ELF-1 (cell line): ENCODE measurements at regions not wholly inside any gene's neighbourhood (a gene's known extent, or its start where the extent isn't known, plus 50 kb on each side); places are given as distances from the start of the nearest gene placed in this dataset.
A peak's percentile ranks its signal among the peaks of the same experiment; 100 is the strongest.
"Not testable (repeated sequence)": the region's sequence is repeated elsewhere in the genome, so short reads cannot be mapped to it uniquely, and the experiment has no call there.

Source experiments
- DNase-seq: peaks from one replicate; pipeline ENCODE4 v3.0.0-alpha.2; 2016; ENCODE audit warnings: low read depth, low spot score

DNA sequence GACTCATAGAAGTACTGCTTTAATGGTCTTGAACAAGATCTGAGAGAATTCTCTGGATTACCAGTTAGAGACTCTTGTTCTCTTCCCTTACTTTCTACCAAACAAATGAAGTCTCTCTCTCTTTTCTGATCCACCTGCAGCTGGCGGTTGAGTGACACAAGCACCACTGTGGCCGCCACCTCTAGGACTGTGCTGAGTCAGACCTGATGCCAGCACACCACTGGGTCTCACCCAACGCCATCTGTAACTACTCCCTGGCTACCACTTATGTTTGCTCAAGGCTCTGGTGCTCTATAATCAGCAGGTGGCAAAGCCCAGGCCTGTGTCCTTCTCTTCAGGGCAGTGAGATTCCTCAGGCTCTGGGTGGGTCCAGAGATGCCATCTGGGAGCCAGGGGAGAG, 1173.5 kb downstream of the RPA4 start:
- DNase-seq, result no peak

DNA sequence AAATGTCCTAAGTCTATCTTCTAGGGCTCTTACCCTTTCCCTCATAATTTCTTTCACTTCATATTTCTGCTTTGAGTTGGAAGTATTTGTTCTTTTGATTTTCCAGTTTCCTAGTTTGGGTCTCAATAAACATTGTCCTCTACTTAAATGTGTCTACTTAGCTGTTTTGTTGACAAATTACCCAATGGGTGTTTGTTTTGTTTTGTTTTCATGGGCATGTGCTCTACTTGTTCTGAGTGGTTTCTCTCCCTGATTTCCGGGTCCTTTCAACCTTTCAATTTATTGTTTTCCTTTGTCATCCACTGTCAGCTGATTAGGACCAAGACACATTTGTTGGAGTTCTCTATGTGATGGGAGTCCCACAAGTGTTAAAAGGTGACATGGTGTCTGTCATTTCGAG, 1181.4 kb downstream of the RPA4 start:
- no peak for DNase-seq

DNA sequence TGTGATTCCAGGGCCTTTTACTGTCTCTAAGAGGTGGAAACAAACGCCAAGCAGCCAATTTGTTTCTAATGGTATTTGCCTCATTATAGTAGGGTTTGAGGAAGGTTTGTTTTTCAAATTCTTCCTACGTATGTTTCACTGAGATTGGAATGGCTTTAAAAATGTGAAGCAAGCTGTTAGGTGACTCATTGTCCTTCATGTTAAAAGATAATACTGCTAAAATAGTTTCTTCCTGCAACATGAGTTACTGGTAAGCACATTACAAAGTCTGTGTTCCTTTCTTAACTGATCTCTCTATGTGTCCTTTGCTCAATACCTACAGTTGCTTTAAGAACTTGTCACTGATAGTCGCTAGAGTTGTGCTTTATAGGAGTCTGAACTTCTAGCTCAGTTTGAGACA, 1183.9 kb downstream of the RPA4 start:
- DNase-seq, result no peak

DNA sequence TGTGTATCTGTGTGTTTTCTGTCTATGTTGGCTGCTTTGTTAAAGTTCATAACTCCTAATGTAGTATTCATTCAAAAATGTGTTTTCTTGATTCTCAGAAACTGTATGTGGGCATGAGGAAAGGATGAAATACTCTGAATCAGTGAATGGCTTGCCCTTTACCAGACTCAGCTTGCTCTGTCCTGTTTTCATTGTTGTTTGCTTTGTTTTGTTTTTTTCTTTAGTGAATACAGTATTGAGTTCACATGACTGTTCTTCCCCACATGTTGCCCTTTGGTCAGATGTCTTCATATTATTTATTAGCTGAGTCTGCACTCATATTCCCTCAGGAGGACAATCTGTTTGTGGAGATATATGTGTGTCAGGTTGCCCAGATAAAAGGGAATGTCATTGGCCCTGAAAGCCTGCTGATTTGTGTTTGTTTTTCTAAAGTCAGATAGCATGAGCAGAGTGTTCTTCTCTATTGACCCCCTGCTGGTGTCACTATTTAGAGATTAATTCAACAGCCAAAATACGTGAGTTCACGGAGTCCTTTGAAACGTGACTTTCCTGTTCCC, 1184.4 kb downstream of the RPA4 start:
- DNase-seq, result no peak

DNA sequence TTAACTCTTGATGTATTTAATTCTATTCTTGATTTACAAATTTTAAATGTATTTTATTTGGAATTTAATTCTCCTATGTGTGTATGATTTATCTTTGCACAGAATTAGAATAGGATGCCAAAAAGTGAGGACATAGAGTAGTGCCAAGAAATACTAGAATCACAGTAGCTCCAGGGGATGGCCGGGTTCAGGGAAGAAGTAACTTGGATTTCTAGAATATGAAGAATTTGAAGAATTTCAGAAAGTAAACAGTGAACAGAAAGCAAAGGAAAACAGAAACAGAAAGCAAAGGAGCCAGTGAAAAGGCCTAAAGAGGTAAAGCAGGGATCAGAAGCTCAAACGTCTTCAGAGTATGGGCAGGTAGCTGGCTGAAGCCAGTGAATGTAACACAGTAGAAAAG, 1187.6 kb downstream of the RPA4 start:
- peak; percentile 30 for DNase-seq

DNA sequence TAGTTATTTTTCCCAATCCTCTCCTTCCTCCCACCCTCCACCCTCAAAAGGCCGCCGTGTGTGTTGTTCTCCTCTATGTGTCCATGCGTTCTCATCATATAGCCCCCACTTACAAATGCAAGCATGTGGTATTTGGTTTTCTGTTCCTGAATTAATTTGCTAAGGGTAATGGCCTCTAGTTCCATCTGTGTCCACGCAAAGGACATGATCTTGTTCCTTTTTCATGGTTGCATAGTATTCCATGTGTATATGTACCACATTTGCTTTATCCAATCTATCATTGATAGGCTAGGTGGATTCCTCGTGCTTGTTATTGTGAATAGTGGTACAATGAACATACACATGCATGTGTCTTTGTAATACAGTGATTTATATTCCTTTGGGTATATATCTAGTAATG, 1193.7 kb downstream of the RPA4 start:
- no peak for DNase-seq

DNA sequence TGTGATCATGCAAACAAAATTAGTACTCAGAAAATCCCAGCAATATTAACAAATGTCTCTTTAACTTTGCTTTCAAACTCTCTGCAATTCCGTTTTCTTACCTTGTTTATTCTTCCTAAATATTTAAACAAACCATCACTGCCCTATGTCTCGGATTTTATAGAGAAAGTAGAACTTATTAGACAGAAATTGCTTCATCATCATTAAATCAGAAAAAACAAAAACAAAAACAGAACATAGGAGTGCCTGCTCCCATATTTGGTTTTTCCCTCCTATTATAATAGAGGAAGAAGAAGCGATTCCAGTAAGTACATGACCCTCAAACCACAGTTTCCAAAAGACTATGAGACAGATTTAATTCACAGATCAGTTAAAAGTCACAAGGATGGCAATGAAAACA, 1228.0 kb downstream of the RPA4 start:
- DNase-seq, result no peak

DNA sequence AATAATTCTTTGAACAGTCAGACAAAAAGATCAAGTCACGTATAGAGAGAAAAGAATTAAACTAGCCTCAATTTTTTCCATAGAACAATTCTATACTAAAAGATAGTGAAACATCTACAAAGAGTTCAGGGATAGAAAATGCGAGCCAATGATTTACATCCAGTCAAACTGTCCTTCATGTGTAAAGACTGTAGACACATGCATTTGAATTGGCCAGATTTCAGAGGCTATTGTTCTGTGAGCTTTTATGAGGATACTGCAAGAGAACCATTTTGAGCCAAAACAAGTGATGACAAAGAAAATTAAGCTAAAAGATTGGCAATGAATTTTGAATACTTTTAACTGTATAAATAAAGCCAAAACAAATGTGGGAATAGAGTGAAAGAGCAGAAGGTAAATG, 1230.3 kb downstream of the RPA4 start:
- DNase-seq, result no peak

DNA sequence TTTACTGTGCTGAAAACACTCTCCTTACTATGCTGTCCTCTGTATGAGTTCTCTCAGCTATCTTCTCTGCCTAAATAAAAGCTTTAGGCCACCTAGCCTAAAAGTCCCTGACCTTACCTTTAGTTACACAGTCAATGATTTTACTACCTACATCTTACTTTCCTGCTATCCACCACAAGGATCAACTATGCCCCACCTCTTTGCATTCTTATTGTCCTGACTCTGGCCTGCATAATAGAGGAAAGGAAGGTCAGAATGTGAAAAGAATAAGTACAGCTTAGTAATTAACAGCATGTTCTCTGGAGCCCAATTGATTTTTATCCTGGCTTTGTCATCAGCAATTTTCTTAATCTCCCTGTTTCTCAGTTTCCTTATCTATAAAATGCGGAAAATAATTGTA, 1257.8 kb downstream of the RPA4 start:
- no peak for DNase-seq

DNA sequence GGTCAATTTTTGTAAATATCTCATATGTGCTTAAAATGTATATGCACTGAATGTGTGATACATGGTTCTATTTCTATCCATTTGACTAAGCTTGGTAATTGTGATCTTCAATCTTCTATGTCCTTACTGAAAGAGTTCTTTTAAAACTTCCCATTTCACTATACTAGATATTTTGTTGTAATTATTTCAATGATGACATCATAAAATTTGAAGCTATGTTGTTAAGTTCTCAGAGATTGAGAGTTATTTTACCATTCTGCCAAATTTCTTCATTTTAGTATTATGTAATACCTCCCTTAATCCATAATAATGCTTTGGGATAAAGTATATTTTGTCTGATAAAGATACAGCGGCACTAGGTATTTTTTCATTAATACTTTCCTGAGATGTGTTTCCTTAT, 1307.3 kb downstream of the RPA4 start:
- DNase-seq, result no peak

DNA sequence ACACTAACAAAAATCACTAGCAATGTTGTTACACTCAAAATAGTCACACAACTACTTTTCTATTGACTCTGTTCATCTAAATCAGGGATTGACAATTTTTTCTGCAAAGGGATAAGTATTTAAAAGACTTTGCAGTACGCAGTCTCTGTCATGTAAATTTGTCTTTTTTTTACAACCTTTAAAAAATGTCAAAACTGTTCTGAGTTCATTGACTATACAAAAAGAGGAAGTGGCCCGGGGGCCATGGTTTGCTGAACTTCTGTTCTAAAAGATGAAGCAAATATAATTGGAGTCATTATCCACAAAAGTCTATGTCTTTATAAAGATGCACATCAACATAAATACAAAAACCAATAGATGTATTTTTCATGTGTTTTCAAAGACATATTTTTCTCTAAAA, 1310.3 kb downstream of the RPA4 start:
- DNase-seq, result no peak

DNA sequence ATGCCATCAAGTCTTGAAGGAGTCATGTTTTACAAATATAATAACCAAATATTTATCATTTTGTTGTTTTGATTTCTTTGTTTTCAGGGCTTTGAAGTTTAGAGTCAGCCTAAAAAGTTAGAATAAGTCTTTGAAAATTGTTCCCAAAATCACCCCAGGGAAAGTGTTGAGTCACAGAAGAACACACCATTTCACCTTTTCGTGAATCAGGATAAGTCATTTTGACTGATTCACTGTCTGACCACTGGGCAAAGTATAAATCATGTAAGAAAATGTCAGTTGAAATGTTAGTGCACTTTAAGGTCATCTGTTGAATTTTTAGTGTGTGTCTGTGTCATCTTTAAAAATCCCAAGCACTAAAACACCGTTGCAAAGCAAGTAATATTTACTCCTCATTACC, 1320.1 kb downstream of the RPA4 start:
- DNase-seq, result no peak

DNA sequence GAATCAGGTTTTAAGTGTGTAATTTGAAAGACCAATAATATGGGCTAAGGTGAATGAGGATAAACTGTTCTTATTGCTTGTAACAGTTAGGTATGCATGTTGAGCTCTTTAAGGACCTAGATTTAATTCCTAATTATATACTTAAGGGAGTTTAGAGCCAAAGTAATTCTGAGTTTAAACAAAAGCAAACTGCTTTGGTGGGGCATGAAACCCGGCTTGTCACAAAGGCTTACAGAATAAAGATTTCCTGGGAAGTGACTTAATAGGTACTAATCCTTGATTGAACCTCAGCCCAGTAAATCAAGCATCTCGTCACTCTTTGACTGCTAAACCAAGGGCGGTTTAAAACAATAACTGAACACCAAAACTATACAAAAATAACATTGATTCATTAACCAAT, 1324.2 kb downstream of the RPA4 start:
- DNase-seq, result no peak

DNA sequence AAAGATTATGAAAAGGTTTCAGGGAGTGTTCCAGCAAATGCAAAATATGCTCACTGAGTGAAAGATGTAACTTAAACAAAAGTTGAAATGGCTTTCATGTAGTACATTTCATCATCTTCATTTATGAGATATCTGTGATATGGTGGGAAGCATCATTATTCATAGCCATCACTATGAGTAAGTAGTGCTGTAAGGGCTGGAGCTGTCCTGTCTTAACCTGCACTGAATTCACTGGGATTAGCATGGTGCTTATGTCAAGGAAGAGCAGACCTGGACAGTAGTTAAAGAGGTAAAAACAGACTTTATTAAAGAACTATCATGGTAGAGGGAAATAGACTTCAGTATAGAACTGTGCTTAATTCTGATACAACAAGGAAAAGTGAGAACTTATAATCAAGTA, 1347.3 kb downstream of the RPA4 start:
- no peak for DNase-seq

DNA sequence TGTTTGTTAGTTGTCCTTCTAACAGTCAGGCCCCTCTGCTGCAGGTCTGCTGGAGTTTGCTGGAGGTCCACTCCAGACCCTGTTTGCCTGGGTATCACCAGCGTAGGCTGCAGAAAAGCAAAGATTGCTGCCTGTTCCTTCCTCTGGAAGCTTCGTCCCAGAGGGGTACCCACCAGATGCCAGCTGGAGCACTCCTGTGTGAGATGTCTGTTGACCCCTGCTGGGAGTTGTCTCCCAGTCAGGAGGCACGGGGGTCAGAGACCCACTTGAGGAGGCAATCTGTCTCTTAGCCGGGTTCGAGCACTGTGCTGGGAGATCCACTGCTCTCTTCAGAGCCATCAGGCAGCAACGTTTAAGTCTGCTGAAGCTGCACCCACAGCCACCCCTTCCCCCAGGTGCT, 1356.4 kb downstream of the RPA4 start:
- not testable (repeated sequence) for DNase-seq

DNA sequence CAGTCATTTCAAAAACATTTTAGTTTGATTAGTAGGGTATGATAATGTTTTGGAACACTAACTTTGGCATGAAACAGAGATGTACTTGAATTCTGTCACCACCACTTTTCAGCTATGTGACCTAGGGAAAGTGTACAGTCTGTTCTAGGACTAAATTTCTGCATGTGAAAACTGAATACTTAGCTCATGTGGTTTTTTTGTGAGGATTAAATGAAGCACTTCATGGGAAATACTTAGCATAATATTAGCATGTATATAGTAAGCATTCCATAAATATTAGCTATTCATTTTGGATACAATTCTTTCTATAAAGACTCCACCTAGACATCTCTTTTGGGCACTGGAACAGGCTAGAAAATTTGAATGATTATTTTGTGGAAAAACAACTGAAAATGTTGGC, 1379.4 kb downstream of the RPA4 start:
- no peak for DNase-seq

DNA sequence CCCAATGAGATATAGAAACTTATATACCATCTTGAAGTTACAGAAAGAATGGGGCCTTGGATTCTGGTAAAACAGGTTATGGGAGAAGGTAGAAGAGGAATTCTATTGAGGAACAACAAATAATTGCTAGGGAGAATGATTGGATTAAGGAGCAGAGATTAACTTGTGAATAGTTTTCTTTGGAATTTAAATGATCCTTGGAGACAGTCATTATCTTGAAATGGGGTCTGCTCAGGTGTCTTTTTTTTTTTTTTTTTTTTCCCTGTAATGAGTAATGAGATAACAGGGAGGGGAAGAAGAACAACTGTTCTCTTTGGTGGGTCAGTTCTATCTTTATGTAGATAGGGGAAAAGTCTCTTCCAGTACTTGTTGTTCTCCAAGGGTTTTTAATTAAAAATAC, 1406.0 kb downstream of the RPA4 start:
- no peak for DNase-seq

DNA sequence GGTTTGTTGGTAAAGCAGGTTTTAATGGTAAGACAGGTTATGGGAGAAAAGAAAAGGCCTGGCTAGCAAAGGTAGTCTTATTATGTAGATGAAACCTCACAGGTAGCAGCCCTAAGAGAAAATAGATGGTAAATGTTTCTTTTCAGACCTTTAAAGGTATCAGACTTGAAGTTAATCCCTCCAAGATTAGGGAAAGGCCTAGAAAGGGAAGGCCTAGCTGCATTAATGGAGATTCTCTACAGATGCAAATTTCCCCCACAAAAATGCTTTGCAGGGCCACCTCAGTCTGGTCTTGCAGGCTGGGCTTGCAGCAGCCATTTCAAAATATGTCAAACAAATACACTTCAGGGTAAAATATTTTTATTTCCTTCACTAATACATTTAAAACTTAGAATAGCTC, 1410.6 kb downstream of the RPA4 start:
- DNase-seq, result no peak

DNA sequence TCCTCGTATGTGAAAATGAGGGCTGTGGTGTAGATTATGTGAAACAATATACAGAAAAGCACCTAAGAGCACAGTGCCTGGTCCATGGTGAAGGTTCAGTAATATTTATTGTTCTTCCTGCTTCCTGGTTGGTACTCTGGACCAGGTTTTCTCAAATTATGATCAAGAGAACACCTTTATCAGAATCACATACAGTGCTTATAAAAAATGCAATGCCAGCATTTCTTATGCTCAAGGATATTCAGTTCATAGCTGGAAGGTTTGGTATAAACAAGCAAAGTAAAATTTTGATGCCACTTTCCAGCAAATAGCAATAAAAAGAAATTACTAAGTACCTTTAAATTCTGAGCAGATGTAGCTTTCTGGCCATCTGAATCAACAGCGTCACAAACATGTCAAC, 1412.4 kb downstream of the RPA4 start:
- DNase-seq, result no peak

DNA sequence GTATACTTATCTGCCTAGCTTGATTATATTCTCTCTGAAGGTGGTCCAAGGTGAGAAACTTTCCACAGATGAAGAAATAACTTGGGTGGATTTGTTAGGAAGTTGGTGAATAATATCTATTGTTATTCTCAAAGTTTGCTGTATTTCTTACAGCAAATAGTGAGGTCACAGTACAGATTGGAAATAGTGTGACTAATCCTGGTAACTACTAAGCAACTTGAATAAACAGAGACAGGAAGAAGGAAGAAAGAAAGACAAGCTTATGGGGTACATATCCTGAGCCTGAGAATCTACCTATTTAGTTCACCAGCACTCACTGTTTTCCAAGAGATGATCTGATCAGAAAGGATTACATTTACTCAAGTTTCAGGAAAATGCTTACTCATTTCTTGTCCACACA, 1416.1 kb downstream of the RPA4 start:
- no peak for DNase-seq

DNA sequence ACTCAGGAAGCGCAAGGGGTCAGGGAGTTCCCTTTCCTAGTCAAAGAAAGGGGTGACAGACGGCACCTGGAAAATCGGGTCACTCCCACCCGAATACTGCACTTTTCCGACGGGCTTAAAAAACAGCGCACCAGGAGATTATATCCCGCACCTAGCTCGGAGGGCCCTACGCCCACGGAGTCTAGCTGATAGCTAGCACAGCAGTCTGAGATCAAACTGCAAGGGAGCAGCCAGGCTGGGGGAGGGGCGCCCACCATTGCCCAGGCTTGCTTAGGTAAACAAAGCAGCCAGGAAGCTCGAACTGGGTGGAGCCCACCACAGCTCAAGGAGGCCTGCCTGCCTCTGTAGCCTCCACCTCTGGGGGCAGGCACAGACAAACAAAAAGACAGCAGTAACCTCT, 1416.8 kb downstream of the RPA4 start:
- DNase-seq, result not testable (repeated sequence)

DNA sequence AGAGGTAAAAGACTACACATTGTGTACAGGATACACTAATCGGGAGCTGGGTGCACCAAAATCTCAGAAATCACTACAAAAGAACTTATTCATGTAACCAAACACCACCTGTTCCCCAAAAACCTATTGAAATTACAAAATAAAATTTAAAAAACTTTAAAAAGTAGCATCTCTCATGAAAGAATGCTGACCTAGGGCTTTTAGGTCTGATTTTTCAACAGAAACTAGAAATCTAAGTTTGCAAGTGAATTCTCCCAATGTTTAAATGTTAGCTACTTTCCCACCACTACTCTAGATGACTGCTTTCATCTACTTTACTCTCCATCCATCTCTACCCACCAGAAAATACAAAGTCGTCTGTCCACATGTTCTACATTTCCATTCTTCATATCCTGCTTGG, 1447.7 kb downstream of the RPA4 start:
- DNase-seq, result no peak

DNA sequence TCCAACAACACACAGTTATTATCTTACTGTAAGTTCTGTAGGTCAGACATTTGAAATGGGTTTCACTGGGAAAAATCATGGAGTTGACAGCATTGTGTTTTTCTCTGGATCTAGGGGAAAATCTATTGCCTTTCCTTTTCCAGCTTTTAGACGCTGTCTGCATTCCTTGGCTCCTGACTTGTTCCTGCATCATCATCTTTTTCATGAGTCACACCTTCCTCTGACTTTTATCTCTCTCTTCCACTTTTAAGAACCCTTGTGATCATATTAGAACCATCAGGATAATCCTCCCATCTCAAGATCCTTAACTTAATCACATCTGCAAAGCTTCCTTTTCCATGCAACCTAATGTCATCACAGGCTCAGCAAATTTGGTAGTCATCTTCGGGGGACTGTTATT, 1454.8 kb downstream of the RPA4 start:
- DNase-seq, result no peak

DNA sequence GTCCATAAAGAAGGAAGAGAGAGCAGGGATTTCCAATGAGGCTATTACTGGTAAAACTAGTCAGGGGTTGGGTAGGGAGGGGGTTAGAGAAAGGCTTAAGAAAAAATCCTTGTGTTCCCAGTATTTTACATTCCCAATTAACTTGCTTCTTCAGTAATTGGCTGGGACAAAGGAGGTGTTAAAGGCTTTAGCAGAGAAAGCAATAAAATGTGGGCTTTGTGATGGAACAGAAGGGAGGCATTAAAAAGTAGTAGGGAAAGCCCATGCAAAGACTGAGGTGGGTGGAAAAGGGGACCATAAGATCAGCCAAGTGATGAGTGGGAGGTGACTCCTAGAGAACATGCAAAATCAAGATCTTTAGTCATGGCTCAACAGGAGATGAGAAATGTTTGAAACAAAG, 1467.2 kb downstream of the RPA4 start:
- DNase-seq, result peak; percentile 22

DNA sequence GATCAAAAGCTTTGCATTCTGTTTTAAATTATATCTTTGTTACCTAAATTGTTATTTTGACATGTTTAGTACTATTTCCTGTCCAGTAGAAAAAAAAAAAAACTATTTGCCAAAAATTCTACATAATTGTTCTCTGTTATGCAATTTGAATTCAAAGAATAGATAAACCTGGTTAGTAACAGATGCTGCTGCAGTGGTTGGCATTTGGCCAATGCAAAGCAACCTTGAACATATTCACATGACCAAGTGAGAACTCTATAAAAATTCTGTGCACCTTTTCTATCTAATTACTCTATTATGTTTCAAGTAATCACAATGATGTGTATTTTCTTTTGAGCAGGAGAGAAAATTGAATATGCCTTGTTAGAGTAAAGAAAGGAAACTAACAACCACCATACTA, 1473.4 kb downstream of the RPA4 start:
- DNase-seq, result no peak
